HFFc6 (cell line): ENCODE measurements at regions not wholly inside any gene's neighbourhood (a gene's known extent, or its start where the extent isn't known, plus 50 kb on each side); places are given as distances from the start of the nearest gene placed in this dataset.

Experiments used
- DNase-seq: peaks from one replicate; pipeline ENCODE4 v3.0.0-alpha.2; 2018
- H3K27ac Mint-ChIP-seq: 2 replicates; pipeline ENCODE4 v1.8.0; 2020; ENCODE audit warnings: mild to moderate bottlenecking, mixed read lengths
- H3K27me3 Mint-ChIP-seq: 2 replicates; pipeline ENCODE4 v1.8.0; 2021; ENCODE audit warnings: mild to moderate bottlenecking, moderate library complexity, mixed read lengths; ENCODE audit not compliant: insufficient read depth
- H3K36me3 Mint-ChIP-seq: 2 replicates; pipeline ENCODE4 v1.8.0; 2021; ENCODE audit warnings: low read depth, mixed read lengths
- H3K4me1 Mint-ChIP-seq: 2 replicates; pipeline ENCODE4 v1.8.0; 2020; ENCODE audit warnings: low read depth, mixed read lengths
- H3K4me3 Mint-ChIP-seq: 2 replicates; pipeline ENCODE4 v1.8.0; 2020; ENCODE audit warnings: mild to moderate bottlenecking, moderate library complexity, mixed read lengths
- H3K9me3 Mint-ChIP-seq: 2 replicates; pipeline ENCODE4 v1.8.0; 2020; ENCODE audit warnings: mild to moderate bottlenecking, mixed read lengths
- TF ChIP-seq, protein P1 (sequence below): fragments of 200-600 bp; sonication (generic); IDR thresholded peaks from 2 replicates; pipeline ENCODE4 v1.5.0; 2021; ENCODE audit warnings: antibody characterized with exemption, mild to moderate bottlenecking

DNA sequence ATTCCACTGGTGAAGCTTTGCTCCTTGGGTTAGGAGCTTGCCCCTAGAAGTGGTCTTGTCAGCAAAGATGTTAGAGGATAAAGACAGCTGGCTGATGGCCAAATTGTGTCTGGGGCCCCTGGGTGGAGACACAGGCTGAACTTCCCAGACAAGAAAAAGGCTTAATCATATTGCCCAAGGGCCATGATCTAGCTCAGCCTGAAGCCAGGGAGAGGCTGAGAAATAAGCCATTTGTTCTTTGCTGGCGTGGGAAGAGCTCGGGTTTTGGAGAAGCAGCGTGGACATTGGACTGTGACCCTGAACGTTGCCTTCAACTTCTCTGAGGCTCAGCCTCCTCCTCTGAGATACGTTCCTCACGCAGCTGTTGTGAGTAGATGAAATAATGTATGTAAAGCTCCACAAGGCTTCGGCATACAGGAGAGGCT is 153.0 kb downstream of the ZFP36L2 start:
- H3K4me1 Mint-ChIP-seq = peaks cover 83% of the 10 kb centered on the region
- H3K27me3 Mint-ChIP-seq = no peaks in the 10 kb centered on the region; the same call in none of the 2 replicates
- TF ChIP-seq, protein P1, sequence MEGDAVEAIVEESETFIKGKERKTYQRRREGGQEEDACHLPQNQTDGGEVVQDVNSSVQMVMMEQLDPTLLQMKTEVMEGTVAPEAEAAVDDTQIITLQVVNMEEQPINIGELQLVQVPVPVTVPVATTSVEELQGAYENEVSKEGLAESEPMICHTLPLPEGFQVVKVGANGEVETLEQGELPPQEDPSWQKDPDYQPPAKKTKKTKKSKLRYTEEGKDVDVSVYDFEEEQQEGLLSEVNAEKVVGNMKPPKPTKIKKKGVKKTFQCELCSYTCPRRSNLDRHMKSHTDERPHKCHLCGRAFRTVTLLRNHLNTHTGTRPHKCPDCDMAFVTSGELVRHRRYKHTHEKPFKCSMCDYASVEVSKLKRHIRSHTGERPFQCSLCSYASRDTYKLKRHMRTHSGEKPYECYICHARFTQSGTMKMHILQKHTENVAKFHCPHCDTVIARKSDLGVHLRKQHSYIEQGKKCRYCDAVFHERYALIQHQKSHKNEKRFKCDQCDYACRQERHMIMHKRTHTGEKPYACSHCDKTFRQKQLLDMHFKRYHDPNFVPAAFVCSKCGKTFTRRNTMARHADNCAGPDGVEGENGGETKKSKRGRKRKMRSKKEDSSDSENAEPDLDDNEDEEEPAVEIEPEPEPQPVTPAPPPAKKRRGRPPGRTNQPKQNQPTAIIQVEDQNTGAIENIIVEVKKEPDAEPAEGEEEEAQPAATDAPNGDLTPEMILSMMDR = no peak
- H3K27ac Mint-ChIP-seq = peak overlapping the region; percentile 97
- no peaks in the 10 kb centered on the region; the same call in 1 of the 2 replicates for H3K36me3 Mint-ChIP-seq
- no peaks in the 10 kb centered on the region for H3K9me3 Mint-ChIP-seq
- peak overlapping the region; percentile 79 for H3K4me3 Mint-ChIP-seq
- peak; percentile 72 for DNase-seq

DNA sequence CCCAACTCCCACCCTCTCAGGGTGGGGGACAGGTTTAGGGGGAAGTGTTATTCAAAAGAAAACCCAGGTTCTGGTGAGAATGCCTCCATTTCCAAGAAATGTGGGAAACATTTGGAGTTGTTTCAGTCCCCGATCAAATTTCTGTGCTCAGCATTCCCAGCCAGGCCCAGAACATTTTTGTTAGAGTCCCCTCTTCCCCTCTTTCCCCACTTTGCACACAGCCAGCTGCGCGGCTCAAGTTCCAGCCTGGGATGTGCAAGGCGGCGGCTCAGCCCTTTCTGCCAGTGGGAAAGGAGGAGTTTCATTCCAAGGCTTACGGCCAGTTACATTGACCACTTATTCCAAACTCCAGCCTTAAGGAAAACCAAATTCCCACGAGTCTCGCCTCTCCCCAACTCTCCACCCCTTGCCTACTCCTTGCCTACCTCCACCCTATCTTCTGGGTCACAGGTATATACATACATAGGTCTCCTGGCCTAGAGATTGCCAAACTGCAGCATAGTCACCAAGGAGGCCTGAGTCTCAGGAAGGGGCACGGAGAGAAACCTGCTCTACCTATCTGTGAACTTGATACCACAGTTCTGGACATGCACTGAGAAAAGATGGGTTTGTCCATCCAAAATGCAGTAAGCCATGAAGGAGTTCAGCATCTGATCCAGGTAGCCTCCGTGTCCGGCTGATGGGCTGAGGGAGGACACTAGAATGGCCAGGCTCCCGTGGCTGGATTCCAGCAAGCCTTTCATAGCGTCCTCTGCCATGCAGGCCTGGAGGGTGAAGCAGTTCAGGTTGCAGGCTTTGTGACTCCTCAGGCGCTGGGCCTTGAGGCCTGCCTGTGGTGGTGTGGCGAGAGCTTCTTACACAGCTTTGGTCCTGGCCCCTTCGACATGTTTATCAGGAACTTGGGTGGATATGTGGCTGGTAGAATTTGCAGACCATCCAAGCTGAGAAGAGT is 154.5 kb downstream of the ZFP36L2 start:
- Mint-ChIP-seq H3K36me3 (no peaks in the 10 kb centered on the region; the same call in 1 of the 2 replicates), H3K27me3 (no peaks in the 10 kb centered on the region; the same call in none of the 2 replicates), H3K27ac (peak overlapping the region; percentile 40; the same call in 1 of the 2 replicates), H3K4me3 (no peak overlapping the region), H3K9me3 (no peaks in the 10 kb centered on the region), H3K4me1 (peaks cover 73% of the 10 kb centered on the region)
- DNase-seq = no peak
- TF ChIP-seq, protein P1 = no peak

DNA sequence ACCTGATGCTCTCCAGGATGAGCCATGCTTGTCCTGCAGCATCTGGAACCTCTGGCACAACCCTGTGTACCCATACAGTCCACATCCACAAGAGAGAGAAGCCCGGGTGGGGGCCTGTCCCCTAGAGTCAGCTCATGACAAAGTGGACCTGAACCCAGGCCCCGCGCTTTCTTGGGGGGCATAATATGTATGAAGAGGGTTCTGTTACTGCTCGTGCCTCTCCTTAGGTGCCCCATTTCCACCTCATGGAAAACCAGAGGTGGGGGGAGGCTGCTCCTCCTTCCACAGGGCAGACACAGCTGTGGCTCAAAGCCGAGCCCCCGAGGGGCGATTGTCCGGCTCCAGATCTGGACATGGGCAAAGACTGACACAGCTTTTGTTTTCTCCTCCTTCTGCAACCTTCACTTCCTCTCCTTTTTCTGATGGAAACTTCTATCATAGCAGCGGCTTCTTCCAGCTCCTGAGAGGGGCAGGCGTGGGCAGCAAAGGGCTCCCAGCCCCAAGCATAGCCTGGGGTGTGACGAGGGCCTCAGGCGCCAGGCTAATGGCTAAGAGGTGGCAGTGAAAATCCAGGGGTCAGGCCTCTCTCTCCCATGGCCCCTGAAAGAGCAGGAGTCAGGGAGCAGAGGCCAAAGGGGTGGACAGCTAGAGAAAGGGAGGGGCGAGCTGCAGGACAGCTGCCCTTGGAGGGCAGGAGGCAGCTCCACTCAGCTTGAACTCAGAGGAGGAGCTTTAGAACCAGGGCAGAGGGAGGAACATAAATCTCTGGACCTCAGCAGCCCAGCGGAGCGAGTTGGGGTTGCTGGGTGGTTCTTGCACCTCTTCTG is 155.5 kb downstream of the ZFP36L2 start:
- TF ChIP-seq, protein P1 = no peak
- Mint-ChIP-seq H3K9me3 (no peaks in the 10 kb centered on the region), H3K4me3 (no peak overlapping the region), H3K4me1 (peaks cover 65% of the 10 kb centered on the region), H3K36me3 (no peaks in the 10 kb centered on the region; the same call in 1 of the 2 replicates), H3K27ac (no peak overlapping the region), H3K27me3 (no peaks in the 10 kb centered on the region; the same call in none of the 2 replicates)
- DNase-seq = no peak

GRCh38 chr2:43070030-43070429 is 156.4 kb downstream of the ZFP36L2 start:
- no peak for DNase-seq
- H3K4me1 Mint-ChIP-seq = peaks cover 56% of the 10 kb centered on the region
- no peaks in the 10 kb centered on the region; the same call in none of the 2 replicates for H3K27me3 Mint-ChIP-seq
- no peak overlapping the region for H3K27ac Mint-ChIP-seq
- H3K9me3 Mint-ChIP-seq = no peaks in the 10 kb centered on the region
- H3K4me3 Mint-ChIP-seq = no peak overlapping the region
- H3K36me3 Mint-ChIP-seq = no peaks in the 10 kb centered on the region; the same call in 1 of the 2 replicates
- TF ChIP-seq, protein P1 = no peak
